ENCODE measurements at regions not wholly inside any gene's neighbourhood (a gene's known extent, or its start where the extent isn't known, plus 50 kb on each side); places are given as distances from the start of the nearest gene placed in this dataset.

- no peak overlapping the region for H3K9ac ChIP-seq (ENCODE audit: low read length)
- H3K27ac ChIP-seq (ENCODE audit: low read length in 2 of 2): no peak overlapping the region
- WGBS (ENCODE audit: insufficient coverage): 84% methylated on average over 5 of the region's 7 CpGs
- Mint-ChIP-seq H3K4me3 (no peak overlapping the region), H3K27ac (no peak overlapping the region), H3K4me1 (no peaks in the 10 kb centered on the region), H3K9me3 (ENCODE audit: insufficient read depth) (peaks cover 2% of the 10 kb centered on the region), H3K27me3 (no peaks in the 10 kb centered on the region)
- H3K4me3 ChIP-seq (ENCODE audit: control extremely low read depth in 1 of 5, extremely low read depth in 1 of 5, insufficient read depth in 1 of 5, low read depth in 2 of 5, low read length in 4 of 5): no peak overlapping the region
- no peaks in the 10 kb centered on the region for H3K4me1 ChIP-seq (ENCODE audit: control insufficient read depth in 2 of 2, insufficient read depth in 2 of 2, low read length in 2 of 2)
- no peak for ATAC-seq (ENCODE audit: low read depth)
- H3K79me2 ChIP-seq (ENCODE audit: control insufficient read depth, insufficient read depth, low read length): no peaks in the 10 kb centered on the region
- ChIA-PET POLR2A (no interaction called here), CTCF (no interaction called here)
- H3K9me3 ChIP-seq (ENCODE audit: control extremely low read depth in 1 of 3, control insufficient read depth in 2 of 3, insufficient read depth in 1 of 3, low read length in 2 of 3): peaks cover 0 to 4% (median 0%) of the 10 kb centered on the region in 3 donors
- no peak overlapping the region for H2AFZ ChIP-seq (ENCODE audit: insufficient read depth, low read depth, low read length, poor library complexity, severe bottlenecking)
- intact Hi-C loops (cut with micrococcal nuclease): no loop called here
- no peak for TF ChIP-seq CTCF (IDR thresholded peaks at IDR 0.05)
- DNase-seq: no peak
- H3K4me2 ChIP-seq (replicated peaks; ENCODE audit: low read depth, low read length, poor library complexity, severe bottlenecking): no peak overlapping the region
- peaks cover 0 to 4% (median 0%) of the 10 kb centered on the region in 4 experiments for H3K27me3 ChIP-seq (replicated peaks in 1 of 4; ENCODE audit: control extremely low read depth in 1 of 4, control insufficient read depth in 3 of 4, insufficient read depth in 4 of 4, low read length in 3 of 4)
- no peaks in the 10 kb centered on the region for H3K36me3 ChIP-seq (replicated peaks in 1 of 2; ENCODE audit: control extremely low read depth in 1 of 2, control insufficient read depth in 1 of 2, extremely low read depth in 1 of 2, insufficient read depth in 2 of 2, low read length in 1 of 2)
- no peaks in the 10 kb centered on the region for H4K20me1 ChIP-seq (ENCODE audit: control insufficient read depth, insufficient read depth, low read length, poor library complexity, severe bottlenecking)
Observed at GRCh38 chr7:46292741-46293140, 371.7 kb upstream of the IGFBP3 start.

GRCh38 chr7:46291601-46292150 lies 370.6 kb upstream of the IGFBP3 start:
- H3K27ac Mint-ChIP-seq: no peak overlapping the region
- ATAC-seq (ENCODE audit: low read depth) (no peak), DNase-seq (no peak)
- Histone ChIP-seq H3K36me3 (replicated peaks in 1 of 2; ENCODE audit: control extremely low read depth in 1 of 2, control insufficient read depth in 1 of 2, extremely low read depth in 1 of 2, insufficient read depth in 2 of 2, low read length in 1 of 2) (no peaks in the 10 kb centered on the region), H3K4me3 (ENCODE audit: control extremely low read depth in 1 of 5, extremely low read depth in 1 of 5, insufficient read depth in 1 of 5, low read depth in 2 of 5, low read length in 4 of 5) (no peak overlapping the region), H3K4me1 (ENCODE audit: control insufficient read depth in 2 of 2, insufficient read depth in 2 of 2, low read length in 2 of 2) (no peaks in the 10 kb centered on the region), H3K27me3 (replicated peaks in 1 of 4; ENCODE audit: control extremely low read depth in 1 of 4, control insufficient read depth in 3 of 4, insufficient read depth in 4 of 4, low read length in 3 of 4) (peaks cover 0 to 4% (median 0%) of the 10 kb centered on the region in 4 experiments), H2AFZ (ENCODE audit: insufficient read depth, low read depth, low read length, poor library complexity, severe bottlenecking) (no peak overlapping the region), H3K79me2 (ENCODE audit: control insufficient read depth, insufficient read depth, low read length) (no peaks in the 10 kb centered on the region), H3K9me3 (ENCODE audit: control extremely low read depth in 1 of 3, control insufficient read depth in 2 of 3, insufficient read depth in 1 of 3, low read length in 2 of 3) (peaks cover 0 to 4% (median 0%) of the 10 kb centered on the region in 3 donors), H3K9ac (ENCODE audit: low read length) (no peak overlapping the region), H4K20me1 (ENCODE audit: control insufficient read depth, insufficient read depth, low read length, poor library complexity, severe bottlenecking) (no peaks in the 10 kb centered on the region), H3K27ac (ENCODE audit: low read length in 2 of 2) (no peak overlapping the region), H3K4me2 (replicated peaks; ENCODE audit: low read depth, low read length, poor library complexity, severe bottlenecking) (no peak overlapping the region)
- POLR2A ChIA-PET: no interaction called here
- H3K9me3 Mint-ChIP-seq (ENCODE audit: insufficient read depth): peaks cover 2% of the 10 kb centered on the region
- no peaks in the 10 kb centered on the region for H3K4me1 Mint-ChIP-seq
- TF ChIP-seq EZH2 (IDR thresholded peaks at IDR 0.05; ENCODE audit: borderline replicate concordance, insufficient read depth, low read depth, low read length, poor library complexity, severe bottlenecking): no peak
- TF ChIP-seq CTCF (IDR thresholded peaks at IDR 0.05): no peak
- CTCF ChIA-PET: no interaction called here
- H3K4me3 Mint-ChIP-seq: no peak overlapping the region
- intact Hi-C loops (cut with micrococcal nuclease): no loop called here
- no CpG with 5 or more reads among the region's 4 CpGs for WGBS (ENCODE audit: insufficient coverage)
- H3K27me3 Mint-ChIP-seq: no peaks in the 10 kb centered on the region
